Mesenchymal stem cell (in vitro differentiated cells and primary cell): ENCODE measurements at regions not wholly inside any gene's neighbourhood (a gene's known extent, or its start where the extent isn't known, plus 50 kb on each side); places are given as distances from the start of the nearest gene placed in this dataset.

ENCODE experiments used
- DNase-seq: peaks from one replicate; pipeline ENCODE4 v3.0.0-alpha.2; 2013
- H2AFZ ChIP-seq: one replicate; pipeline ENCODE4 v1.6.1; 2013; ENCODE audit warnings: low read depth, mild to moderate bottlenecking, control low read depth, inconsistent platforms, low read length, moderate library complexity
- H2AK5ac ChIP-seq: 2 replicates; pipeline ENCODE4 v1.6.1; 2013; ENCODE audit warnings: low read length, moderate library complexity, mild to moderate bottlenecking, inconsistent platforms; ENCODE audit not compliant: severe bottlenecking
- H2BK120ac ChIP-seq: one replicate; pipeline ENCODE4 v1.6.1; 2013; ENCODE audit warnings: low read depth, mild to moderate bottlenecking, inconsistent platforms, low read length, moderate library complexity
- H2BK12ac ChIP-seq, 2 experiments: one replicate each; pipeline ENCODE4 v1.6.1; 2013; ENCODE audit warnings: inconsistent platforms in 2 of 2, low read length in 2 of 2, mild to moderate bottlenecking in 2 of 2, moderate library complexity in 2 of 2, control low read depth in 1 of 2
- H2BK15ac ChIP-seq: one replicate; pipeline ENCODE4 v1.6.1; 2013; ENCODE audit warnings: mild to moderate bottlenecking, low read depth, inconsistent platforms; ENCODE audit not compliant: poor library complexity, severe bottlenecking
- H2BK5ac ChIP-seq: 2 replicates; pipeline ENCODE4 v1.6.1; 2013; ENCODE audit warnings: low read depth, mild to moderate bottlenecking, low read length, control low read depth, inconsistent platforms; ENCODE audit not compliant: poor library complexity, severe bottlenecking
- H3K14ac ChIP-seq, 2 experiments: one replicate each; pipeline ENCODE4 v1.6.1; 2013; ENCODE audit warnings: inconsistent platforms in 2 of 2, low read length in 2 of 2, control low read depth in 1 of 2, mild to moderate bottlenecking in 1 of 2, moderate library complexity in 1 of 2
- H3K18ac ChIP-seq, 2 experiments: one replicate each; pipeline ENCODE4 v1.6.1; 2013; ENCODE audit warnings: inconsistent platforms in 2 of 2, low read length in 2 of 2, control low read depth in 1 of 2, low read depth in 1 of 2, mild to moderate bottlenecking in 1 of 2
- H3K23ac ChIP-seq, 2 experiments: one replicate each; pipeline ENCODE4 v1.6.1; 2013; ENCODE audit warnings: inconsistent platforms in 2 of 2, low read length in 2 of 2, mild to moderate bottlenecking in 2 of 2, moderate library complexity in 2 of 2, control low read depth in 1 of 2
- H3K27ac ChIP-seq: 2 replicates; pipeline ENCODE4 v1.5.1; 2013; ENCODE audit warnings: mild to moderate bottlenecking, moderate library complexity, low read length, control low read depth, inconsistent platforms; ENCODE audit not compliant: poor library complexity, severe bottlenecking
- H3K27me3 ChIP-seq, 2 experiments: 2 replicates each; pipeline versions ENCODE4 v1.6.1 to v1.7.0; 2013; ENCODE audit warnings: low read length in 2 of 2, mild to moderate bottlenecking in 2 of 2, moderate library complexity in 2 of 2, control low read depth in 1 of 2, inconsistent platforms in 1 of 2; ENCODE audit not compliant: control insufficient read depth in 1 of 2, insufficient read depth in 1 of 2
- H3K36me3 ChIP-seq, 2 experiments: 2 replicates each; pipeline versions ENCODE4 v1.6.1 to v1.7.0; 2013; ENCODE audit warnings: low read length in 2 of 2, control low read depth in 1 of 2, inconsistent platforms in 1 of 2, low read depth in 1 of 2, mild to moderate bottlenecking in 1 of 2; ENCODE audit not compliant: insufficient read depth in 2 of 2, control insufficient read depth in 1 of 2
- H3K4ac ChIP-seq, 2 experiments: one replicate each; pipeline ENCODE4 v1.6.1; 2013; ENCODE audit warnings: inconsistent platforms in 2 of 2, low read length in 2 of 2, mild to moderate bottlenecking in 2 of 2, moderate library complexity in 2 of 2, control low read depth in 1 of 2, low read depth in 1 of 2
- H3K4me1 ChIP-seq: 2 replicates; pipeline ENCODE4 v1.6.1; 2013; ENCODE audit warnings: low read depth, low read length, control low read depth; ENCODE audit not compliant: control insufficient read depth, insufficient read depth
- H3K4me2 ChIP-seq: 2 replicates; pipeline ENCODE4 v1.6.1; 2013; ENCODE audit warnings: low read length, mild to moderate bottlenecking, inconsistent platforms; ENCODE audit not compliant: poor library complexity, severe bottlenecking
- H3K4me3 ChIP-seq, 2 experiments: 2 replicates each; pipeline versions ENCODE4 v1.5.1 to v1.7.0; 2013; ENCODE audit warnings: low read length in 2 of 2, mild to moderate bottlenecking in 2 of 2, control low read depth in 1 of 2, low read depth in 1 of 2; ENCODE audit not compliant: insufficient read depth in 1 of 2
- H3K79me1 ChIP-seq: replicated peaks from 2 replicates; pipeline ENCODE4 v1.6.1; 2013; ENCODE audit warnings: mild to moderate bottlenecking, control low read depth, low read length, inconsistent platforms; ENCODE audit not compliant: poor library complexity, severe bottlenecking
- H3K9ac ChIP-seq: 2 replicates; pipeline ENCODE4 v1.7.0; 2013; ENCODE audit warnings: mild to moderate bottlenecking, low read length, moderate library complexity
- H3K9me3 ChIP-seq: 2 replicates; pipeline ENCODE4 v1.7.0; 2013; ENCODE audit warnings: mild to moderate bottlenecking, low read length; ENCODE audit not compliant: control insufficient read depth
- H4K8ac ChIP-seq: one replicate; pipeline ENCODE4 v1.6.1; 2013; ENCODE audit warnings: inconsistent platforms, mild to moderate bottlenecking, low read length, moderate library complexity
- H4K91ac ChIP-seq: one replicate; pipeline ENCODE4 v1.6.1; 2013; ENCODE audit warnings: mild to moderate bottlenecking, low read length, inconsistent platforms
- WGBS: methylation state at CpG from one replicate; pipeline ENCODE4 v1.1.7; 2013; ENCODE audit warnings: mixed read lengths; 5-methylcytosine and 5-hydroxymethylcytosine counted together

- no peak overlapping the region for H3K27ac ChIP-seq
- no CpG with 5 or more reads among the region's 1 CpG for WGBS
- no peaks in the 10 kb centered on the region for H3K36me3 ChIP-seq
- no peak overlapping the region for H2BK120ac ChIP-seq
- H3K79me1 ChIP-seq: no peaks in the 10 kb centered on the region
- H4K8ac ChIP-seq: no peak overlapping the region
- H2AK5ac ChIP-seq: no peak overlapping the region
- H2AFZ ChIP-seq: no peak overlapping the region
- H4K91ac ChIP-seq: no peak overlapping the region
- no peak overlapping the region for H3K23ac ChIP-seq
- H3K27me3 ChIP-seq: no peaks in the 10 kb centered on the region
- no peaks in the 10 kb centered on the region for H3K9me3 ChIP-seq
- H3K4me2 ChIP-seq: no peak overlapping the region
- no peak overlapping the region for H2BK15ac ChIP-seq
- no peak overlapping the region for H3K9ac ChIP-seq
- H3K4me1 ChIP-seq: no peaks in the 10 kb centered on the region
- DNase-seq: no peak
- no peak overlapping the region for H3K14ac ChIP-seq
- H3K4ac ChIP-seq: no peak overlapping the region
- no peak overlapping the region for H2BK5ac ChIP-seq
- H3K4me3 ChIP-seq: no peak overlapping the region
- no peak overlapping the region for H2BK12ac ChIP-seq
- H3K18ac ChIP-seq: no peak overlapping the region
These were observed 525.5 kb downstream of the TENT5A start for GRCh38 chr6:81226957-81227356.

- H3K79me1 ChIP-seq: no peaks in the 10 kb centered on the region
- H3K18ac ChIP-seq: no peak overlapping the region
- H2AFZ ChIP-seq: no peak overlapping the region
- no peak overlapping the region for H3K14ac ChIP-seq
- H3K9ac ChIP-seq: no peak overlapping the region
- DNase-seq: no peak
- no peaks in the 10 kb centered on the region for H3K4me1 ChIP-seq
- no peak overlapping the region for H2BK5ac ChIP-seq
- H3K27me3 ChIP-seq: no peaks in the 10 kb centered on the region
- no peak overlapping the region for H3K4me3 ChIP-seq
- no peak overlapping the region for H4K8ac ChIP-seq
- no peak overlapping the region for H2AK5ac ChIP-seq
- peaks cover 2% of the 10 kb centered on the region for H3K9me3 ChIP-seq
- no peaks in the 10 kb centered on the region for H3K36me3 ChIP-seq
- no peak overlapping the region for H3K4ac ChIP-seq
- 75% methylated on average over 2 of the region's 3 CpGs for WGBS
- H2BK120ac ChIP-seq: no peak overlapping the region
- no peak overlapping the region for H2BK15ac ChIP-seq
- H3K4me2 ChIP-seq: no peak overlapping the region
- H3K27ac ChIP-seq: no peak overlapping the region
- no peak overlapping the region for H3K23ac ChIP-seq
- no peak overlapping the region for H2BK12ac ChIP-seq
- H4K91ac ChIP-seq: no peak overlapping the region
These were observed 535.8 kb downstream of the TENT5A start for GRCh38 chr6:81216668-81217067.

DNA sequence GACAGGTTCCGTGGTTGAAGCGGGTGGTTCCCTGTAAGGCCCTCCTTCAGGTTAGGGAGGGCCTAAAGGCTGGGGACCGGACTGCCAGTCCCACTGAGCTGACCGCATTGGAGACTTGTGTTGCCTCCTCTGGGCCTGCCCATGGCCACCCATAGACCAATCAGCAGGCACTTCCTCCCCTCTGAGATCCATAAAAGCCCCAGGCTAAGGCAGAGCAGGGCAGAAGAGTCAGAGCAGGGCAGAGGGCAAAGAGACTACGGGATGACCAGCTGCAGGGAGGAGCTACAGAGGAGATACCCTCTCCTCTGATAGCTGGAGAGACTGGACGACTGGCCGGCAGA lies 537.4 kb downstream of the TENT5A start:
- H2AK5ac ChIP-seq: no peak overlapping the region
- no peaks in the 10 kb centered on the region for H3K27me3 ChIP-seq
- no peak overlapping the region for H3K18ac ChIP-seq
- H2BK120ac ChIP-seq: no peak overlapping the region
- H3K9ac ChIP-seq: no peak overlapping the region
- no peaks in the 10 kb centered on the region for H3K36me3 ChIP-seq
- H3K14ac ChIP-seq: no peak overlapping the region
- no peak overlapping the region for H2BK12ac ChIP-seq
- H3K79me1 ChIP-seq: no peaks in the 10 kb centered on the region
- no peak overlapping the region for H3K4ac ChIP-seq
- WGBS: 95% methylated on average over 7 of the region's 7 CpGs
- H3K4me2 ChIP-seq: no peak overlapping the region
- peaks cover 2% of the 10 kb centered on the region for H3K9me3 ChIP-seq
- no peak overlapping the region for H3K27ac ChIP-seq
- H4K91ac ChIP-seq: no peak overlapping the region
- no peaks in the 10 kb centered on the region for H3K4me1 ChIP-seq
- no peak overlapping the region for H3K4me3 ChIP-seq
- H2BK15ac ChIP-seq: no peak overlapping the region
- no peak overlapping the region for H3K23ac ChIP-seq
- no peak overlapping the region for H2AFZ ChIP-seq
- H4K8ac ChIP-seq: peak overlapping the region; percentile 12
- DNase-seq: no peak
- H2BK5ac ChIP-seq: no peak overlapping the region

DNA sequence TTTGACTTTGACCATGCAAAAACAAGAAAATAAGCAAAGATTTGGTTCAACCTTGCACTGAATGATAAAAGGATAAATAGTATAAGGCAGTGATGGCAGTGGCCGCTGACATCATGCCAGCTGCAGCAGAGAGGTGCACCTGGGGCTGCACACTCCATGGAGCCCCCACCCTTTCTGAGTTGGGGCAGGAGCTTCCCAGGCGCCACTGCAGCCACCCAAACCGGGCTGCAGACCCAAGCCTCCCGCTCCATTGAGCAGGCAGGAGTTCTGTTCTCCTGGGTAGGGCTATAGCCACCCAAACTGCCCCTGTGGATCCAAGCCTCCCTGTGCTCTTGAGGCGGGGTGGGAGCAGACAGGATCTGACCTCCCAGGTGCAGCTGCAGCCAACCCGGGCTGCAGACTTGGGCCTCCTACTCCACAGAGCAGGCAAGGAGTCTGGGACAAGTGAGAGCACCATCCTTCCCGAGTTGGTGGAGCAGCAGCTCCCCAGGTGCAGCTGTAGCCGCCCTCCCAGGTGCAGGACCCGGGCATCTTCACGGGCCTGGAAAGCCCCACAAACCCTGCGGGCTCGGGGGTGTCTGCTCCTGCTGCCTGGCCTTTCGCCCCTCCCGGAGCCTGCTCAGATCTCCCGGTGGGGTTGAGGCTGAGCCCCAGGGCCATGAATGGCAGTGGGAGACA lies 537.9 kb downstream of the TENT5A start:
- Histone ChIP-seq H3K4me3 (no peak overlapping the region), H2BK120ac (no peak overlapping the region), H3K27me3 (no peaks in the 10 kb centered on the region), H3K14ac (no peak overlapping the region), H4K8ac (no peak overlapping the region), H4K91ac (no peak overlapping the region), H3K23ac (no peak overlapping the region), H3K4me1 (no peaks in the 10 kb centered on the region), H3K4ac (no peak overlapping the region), H3K9ac (no peak overlapping the region), H3K4me2 (no peak overlapping the region), H2AFZ (no peak overlapping the region), H3K27ac (no peak overlapping the region), H2AK5ac (no peak overlapping the region), H3K9me3 (peaks cover 2% of the 10 kb centered on the region), H3K36me3 (no peaks in the 10 kb centered on the region), H3K79me1 (no peaks in the 10 kb centered on the region), H2BK12ac (no peak overlapping the region), H3K18ac (no peak overlapping the region), H2BK5ac (no peak overlapping the region), H2BK15ac (no peak overlapping the region)
- no peak for DNase-seq
- 94% methylated on average over 15 of the region's 15 CpGs for WGBS
